ENCODE measurements at regions not wholly inside any gene's neighbourhood (a gene's known extent, or its start where the extent isn't known, plus 50 kb on each side); places are given as distances from the start of the nearest gene placed in this dataset.
"Not testable (repeated sequence)": the region's sequence is repeated elsewhere in the genome, so short reads cannot be mapped to it uniquely, and the experiment has no call there.

- DNase-seq, result no peak
Measured at GRCh38 chr2:192645811-192646598, 451.3 kb upstream of the TMEFF2 start.

GRCh38 chr2:192634557-192634956 lies 439.8 kb upstream of the TMEFF2 start:
- no peak for DNase-seq

GRCh38 chr2:192628017-192628416 lies 433.3 kb upstream of the TMEFF2 start:
- no peak for DNase-seq

- DNase-seq, result no peak
Measured at GRCh38 chr2:192615105-192615504, 420.4 kb upstream of the TMEFF2 start.

- DNase-seq, result no peak
Measured at GRCh38 chr2:192604295-192604694, 409.6 kb upstream of the TMEFF2 start.

GRCh38 chr2:192598649-192599048 lies 403.9 kb upstream of the TMEFF2 start:
- not testable (repeated sequence) for DNase-seq

- no peak for DNase-seq
Measured at GRCh38 chr2:192593561-192593960, 398.8 kb upstream of the TMEFF2 start.

- DNase-seq, result no peak
Measured at GRCh38 chr2:192591617-192592016, 396.9 kb upstream of the TMEFF2 start.

GRCh38 chr2:192585418-192585817 lies 390.7 kb upstream of the TMEFF2 start:
- DNase-seq, result no peak

- DNase-seq, result no peak
Measured at GRCh38 chr2:192584976-192585375, 390.2 kb upstream of the TMEFF2 start.

- DNase-seq, result no peak
Measured at GRCh38 chr2:192579965-192580700, 385.4 kb upstream of the TMEFF2 start.

GRCh38 chr2:192578780-192579179 lies 384.0 kb upstream of the TMEFF2 start:
- DNase-seq, result no peak

GRCh38 chr2:192577706-192578105 lies 383.0 kb upstream of the TMEFF2 start:
- DNase-seq, result no peak

GRCh38 chr2:192574552-192574951 lies 379.8 kb upstream of the TMEFF2 start:
- DNase-seq, result no peak

- DNase-seq, result no peak
Measured at GRCh38 chr2:192571636-192572035, 376.9 kb upstream of the TMEFF2 start.

- DNase-seq, result no peak
Measured at GRCh38 chr2:192570788-192571187, 376.1 kb upstream of the TMEFF2 start.

GRCh38 chr2:192566863-192567262 lies 372.1 kb upstream of the TMEFF2 start:
- DNase-seq, result no peak

GRCh38 chr2:192560326-192560725 lies 365.6 kb upstream of the TMEFF2 start:
- DNase-seq, result no peak

- no peak for DNase-seq
Measured at GRCh38 chr2:192559587-192559986, 364.9 kb upstream of the TMEFF2 start.

- no peak for DNase-seq
Measured at GRCh38 chr2:192558637-192559036, 363.9 kb upstream of the TMEFF2 start.

GRCh38 chr2:192555740-192556139 lies 361.0 kb upstream of the TMEFF2 start:
- DNase-seq, result no peak

- DNase-seq, result no peak
Measured at GRCh38 chr2:192551760-192552159, 357.0 kb upstream of the TMEFF2 start.

GRCh38 chr2:192546565-192546964 lies 351.8 kb upstream of the TMEFF2 start:
- DNase-seq, result no peak

GRCh38 chr2:192544371-192544955 lies 349.7 kb upstream of the TMEFF2 start:
- no peak for DNase-seq

All from NCI-H1694 treated with DMSO at 0.1 percent for 48 hours (cell line).